SK-N-SH (cell line): ENCODE measurements at regions not wholly inside any gene's neighbourhood (a gene's known extent, or its start where the extent isn't known, plus 50 kb on each side); places are given as distances from the start of the nearest gene placed in this dataset.
"Not testable (repeated sequence)": the region's sequence is repeated elsewhere in the genome, so short reads cannot be mapped to it uniquely, and the experiment has no call there.

ENCODE experiments used
- CTCF ChIA-PET: fragments of 300-600, 350-600 bp; formaldehyde crosslinking; extraction: SDS; loops from one replicate; lab custom pipeline; 2021; lab: Yijun Ruan, JAX
- POLR2A ChIA-PET: fragments of 350-600 bp; sonication (Branson Sonifier 250); formaldehyde crosslinking; extraction: SDS; loops from one replicate; lab custom pipeline; 2020; ENCODE audit warnings: antibody characterized with exemption, inconsistent platforms; lab: Yijun Ruan, JAX
- DNase-seq: peaks from one replicate; pipeline ENCODE4 v3.0.0; 2012
- H2AFZ ChIP-seq: fragments of 200-600 bp; sonication (generic); 2 replicates; pipeline ENCODE4 v1.8.1; 2016; ENCODE audit warnings: antibody characterized with exemption, mild to moderate bottlenecking, low read depth
- H3F3A ChIP-seq: fragments of 200-600 bp; sonication (generic); replicated peaks from 2 replicates; pipeline ENCODE3; 2016; ENCODE audit warnings: antibody characterized with exemption, mild to moderate bottlenecking; ENCODE audit not compliant: insufficient read depth
- H3K27ac ChIP-seq, 2 experiments: fragments of 200-500 bp in 1 of 2; fragments of 200-600 bp in 1 of 2; sonication (Bioruptor generic) in 1 of 2; sonication (generic), shearing (Covaris generic) in 1 of 2; 2 replicates each; pipeline versions ENCODE4 v1.5.1 to v1.6.1; 2014 to 2016; ENCODE audit warnings: low read depth in 2 of 2, inconsistent platforms in 1 of 2, low read length in 1 of 2, mild to moderate bottlenecking in 1 of 2, mixed read lengths in 1 of 2
- H3K27me3 ChIP-seq: fragments of 200-600 bp; sonication (generic), shearing (Covaris generic); 2 replicates; pipeline ENCODE4 v1.6.1; 2016; ENCODE audit warnings: mixed run types; ENCODE audit not compliant: insufficient read depth
- H3K36me3 ChIP-seq, 2 experiments: fragments of 200-500 bp in 1 of 2; fragments of 200-600 bp in 1 of 2; sonication (Bioruptor generic) in 1 of 2; sonication (generic) in 1 of 2; replicated peaks in 1 of 2; 2 replicates each; pipeline versions ENCODE3 to v1.5.1; 2014 to 2016; ENCODE audit warnings: low read length in 1 of 2, mild to moderate bottlenecking in 1 of 2; ENCODE audit not compliant: insufficient read depth in 2 of 2, control insufficient read depth in 1 of 2
- H3K4me1 ChIP-seq, 2 experiments: fragments of 200-500 bp in 1 of 2; fragments of 200-600 bp in 1 of 2; sonication (Bioruptor generic) in 1 of 2; sonication (generic), shearing (Covaris generic) in 1 of 2; 2 replicates each; pipeline versions ENCODE4 v1.5.1 to v1.6.1; 2014 to 2016; ENCODE audit warnings: low read depth in 1 of 2, low read length in 1 of 2, mixed run types in 1 of 2; ENCODE audit not compliant: insufficient read depth in 2 of 2, control insufficient read depth in 1 of 2
- H3K4me2 ChIP-seq: fragments of 200-600 bp; sonication (generic), shearing (Covaris generic); 2 replicates; pipeline ENCODE4 v1.6.1; 2017; ENCODE audit warnings: mixed run types
- H3K4me3 ChIP-seq, 2 experiments: fragments of 200-500 bp in 1 of 2; fragments of 200-600 bp in 1 of 2; sonication (Bioruptor generic) in 1 of 2; sonication (generic), shearing (Covaris generic) in 1 of 2; 2 replicates each; pipeline versions ENCODE4 v1.5.1 to v1.8.1; 2014 to 2016; ENCODE audit warnings: low read depth in 2 of 2, inconsistent platforms in 1 of 2, low read length in 1 of 2, mild to moderate bottlenecking in 1 of 2, mixed read lengths in 1 of 2, moderate library complexity in 1 of 2
- H3K79me2 ChIP-seq: fragments of 200-600 bp; sonication (generic); 2 replicates; pipeline ENCODE4 v1.8.1; 2017; ENCODE audit warnings: mild to moderate bottlenecking; ENCODE audit not compliant: insufficient read depth
- H3K9ac ChIP-seq: fragments of 200-600 bp; sonication (generic); 2 replicates; pipeline ENCODE4 v1.6.1; 2017; ENCODE audit warnings: mixed run types
- H3K9me2 ChIP-seq: fragments of 200-600 bp; sonication (generic); 2 replicates; pipeline ENCODE4 v1.6.1; 2017; ENCODE audit warnings: mixed run types
- H3K9me3 ChIP-seq: fragments of 200-600 bp; sonication (generic); 2 replicates; pipeline ENCODE4 v1.6.1; 2017; ENCODE audit warnings: mixed run types, mild to moderate bottlenecking, moderate library complexity
- H4K20me1 ChIP-seq: fragments of 200-600 bp; sonication (generic); 2 replicates; pipeline ENCODE4 v1.6.1; 2017; ENCODE audit warnings: mild to moderate bottlenecking, mixed run types; ENCODE audit not compliant: insufficient read depth
- CHD2 ChIP-seq: fragments of 150-350 bp; IDR thresholded peaks from 2 replicates; pipeline ENCODE4 v1.6.1; 2018; ENCODE audit warnings: low read length; ENCODE audit not compliant: partially characterized antibody
- ELF1 ChIP-seq: IDR thresholded peaks from 2 replicates; pipeline ENCODE4 v1.4.0; 2012
- FOSL2 ChIP-seq: IDR thresholded peaks from 2 replicates; pipeline ENCODE4 v1.4.0; 2012; ENCODE audit warnings: low read depth, mild to moderate bottlenecking, moderate library complexity, borderline replicate concordance
- FOXM1 ChIP-seq: IDR thresholded peaks from 2 replicates; pipeline ENCODE4 v1.4.0; 2012; ENCODE audit warnings: low read depth, mild to moderate bottlenecking
- GATA2 ChIP-seq: sonication (generic); formaldehyde crosslinking; IDR thresholded peaks from 2 replicates; pipeline ENCODE4 v1.5.0; 2020; ENCODE audit warnings: mild to moderate bottlenecking, missing genetic modification reagents
- MEF2A ChIP-seq: IDR thresholded peaks from 2 replicates; pipeline ENCODE4 v1.4.0; 2012; ENCODE audit warnings: low read depth, borderline replicate concordance
- NFIC ChIP-seq: IDR thresholded peaks from 2 replicates; pipeline ENCODE4 v1.4.0; 2012; ENCODE audit warnings: borderline replicate concordance
- RCOR1 ChIP-seq: fragments of 150-350 bp; IDR thresholded peaks from 2 replicates; pipeline ENCODE4 v1.6.1; 2017; ENCODE audit warnings: antibody characterized with exemption, low read length
- TEAD4 ChIP-seq: IDR thresholded peaks from 2 replicates; pipeline ENCODE4 v1.4.0; 2012; ENCODE audit warnings: mild to moderate bottlenecking, borderline replicate concordance; ENCODE audit not compliant: insufficient read depth
- USF1 ChIP-seq: IDR thresholded peaks from 2 replicates; pipeline ENCODE4 v1.4.0; 2012; ENCODE audit warnings: low read depth, borderline replicate concordance
- WGBS: methylation state at CpG from one replicate; pipeline ENCODE4 v1.1.6; 2017; ENCODE audit warnings: low lambda C conversion rate; 5-methylcytosine and 5-hydroxymethylcytosine counted together

GRCh38 chr2:41335573-41335972 lies 712.2 kb upstream of the PKDCC start:
- not testable (repeated sequence) for H2AFZ ChIP-seq, H3K4me3 ChIP-seq, H3K27ac ChIP-seq, H3F3A ChIP-seq, H3K4me2 ChIP-seq, H3K27me3 ChIP-seq, H3K9me2 ChIP-seq, DNase-seq, H3K9me3 ChIP-seq, H4K20me1 ChIP-seq, H3K79me2 ChIP-seq, H3K36me3 ChIP-seq, H3K4me1 ChIP-seq, H3K9ac ChIP-seq
- WGBS: 75% methylated on average over 7 of the region's 31 CpGs
- ChIA-PET CTCF (interaction anchor here (1.0 kb wide), 1 partner anchor 9 kb away, joined by 3 read pairs; no protein-coding TSS in a partner anchor), POLR2A (interaction anchor here (1.0 kb wide), 1 partner anchor 12 kb away, joined by 3 read pairs; no protein-coding TSS in a partner anchor)

DNA sequence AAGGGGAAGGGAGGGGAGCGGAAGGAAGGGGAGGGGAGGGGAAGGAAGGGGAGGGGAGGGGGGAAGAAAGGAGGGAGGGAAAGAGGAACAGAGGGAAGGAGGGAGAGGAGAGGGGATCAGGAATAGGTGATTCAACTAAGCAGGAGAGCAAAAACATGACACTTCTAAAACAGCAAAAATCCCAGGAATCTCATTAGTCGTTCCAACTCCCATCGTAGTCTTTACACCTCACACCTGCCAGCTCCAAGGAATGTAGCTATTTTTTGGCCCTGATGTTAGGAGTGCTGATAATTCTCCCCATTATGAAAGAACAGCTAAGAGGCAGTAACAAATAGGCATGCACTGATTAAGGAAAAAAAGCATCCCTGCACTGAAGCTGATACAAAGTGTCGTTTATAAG lies 709.9 kb upstream of the PKDCC start:
- Histone ChIP-seq H3K4me3 (no peak overlapping the region), H3K9me3 (no peaks in the 10 kb centered on the region), H3K9me2 (no peaks in the 10 kb centered on the region), H3K79me2 (no peaks in the 10 kb centered on the region), H3K9ac (no peak overlapping the region), H3K27ac (no peak overlapping the region), H3K27me3 (no peaks in the 10 kb centered on the region), H3K4me1 (no peaks in the 10 kb centered on the region), H2AFZ (no peak overlapping the region), H3K36me3 (no peaks in the 10 kb centered on the region), H3K4me2 (no peak overlapping the region), H4K20me1 (no peaks in the 10 kb centered on the region), H3F3A (no peaks in the 10 kb centered on the region)
- WGBS: 50% methylated on average over 4 of the region's 4 CpGs
- TF ChIP-seq ELF1: no peak
- ChIA-PET POLR2A (no interaction called here), CTCF (no interaction called here)
- no peak for DNase-seq

DNA sequence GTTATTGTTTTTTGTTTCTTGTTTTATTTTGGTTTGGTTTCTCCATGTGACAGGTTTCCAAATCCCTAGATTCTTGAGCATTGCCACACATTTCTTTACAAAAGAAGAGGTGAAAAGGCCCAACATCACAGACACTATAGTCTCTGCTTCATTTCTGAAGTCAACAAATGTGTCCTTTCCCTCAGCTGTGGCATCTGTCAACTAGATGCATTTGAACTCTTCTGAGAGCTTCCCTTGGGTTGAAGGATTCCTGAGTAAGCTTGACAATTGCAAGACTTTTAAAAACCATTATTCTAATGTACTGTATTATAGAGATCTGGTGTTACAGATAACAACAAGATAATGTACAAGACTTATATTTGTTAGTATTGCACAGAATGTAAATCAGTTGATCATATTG lies 703.3 kb upstream of the PKDCC start:
- Histone ChIP-seq H3K9me2 (no peaks in the 10 kb centered on the region), H3K4me2 (no peak overlapping the region), H3K9me3 (no peaks in the 10 kb centered on the region), H3K4me1 (peaks cover 0 to 3% of the 10 kb centered on the region in 2 experiments; a peak in 1 of 4 replicates), H3F3A (no peaks in the 10 kb centered on the region), H4K20me1 (no peaks in the 10 kb centered on the region; the same call in 1 of the 2 replicates), H3K36me3 (no peaks in the 10 kb centered on the region), H3K27ac (no peak overlapping the region), H3K9ac (no peak overlapping the region), H2AFZ (no peak overlapping the region), H3K27me3 (no peaks in the 10 kb centered on the region), H3K79me2 (no peaks in the 10 kb centered on the region), H3K4me3 (no peak overlapping the region)
- no peak for DNase-seq
- CTCF ChIA-PET: interaction anchor here (1.0 kb wide), 2 partner anchors 10 to 227 kb away, joined by 3 read pairs; no protein-coding TSS in a partner anchor
- POLR2A ChIA-PET: no interaction called here
- TF ChIP-seq TEAD4 (no peak), GATA2 (CRISPR knock-in tag) (peak; percentile 30; the same call in 1 of the 2 replicates)

GRCh38 chr2:41353060-41353459 lies 694.8 kb upstream of the PKDCC start:
- Histone ChIP-seq H3K9me3 (no peaks in the 10 kb centered on the region), H4K20me1 (no peaks in the 10 kb centered on the region), H3F3A (no peaks in the 10 kb centered on the region), H3K4me1 (no peaks in the 10 kb centered on the region), H3K79me2 (no peaks in the 10 kb centered on the region), H3K9ac (no peak overlapping the region), H3K27me3 (no peaks in the 10 kb centered on the region), H3K4me2 (no peak overlapping the region), H3K9me2 (no peaks in the 10 kb centered on the region), H2AFZ (no peak overlapping the region), H3K36me3 (no peaks in the 10 kb centered on the region), H3K4me3 (no peak overlapping the region), H3K27ac (no peak overlapping the region)
- 51% methylated on average over 3 of the region's 3 CpGs for WGBS
- TF ChIP-seq RCOR1 (no peak), FOSL2 (no peak), CHD2 (no peak), USF1 (no peak), MEF2A (no peak), NFIC (no peak), FOXM1 (no peak)
- ChIA-PET POLR2A (no interaction called here), CTCF (no interaction called here)
- DNase-seq: no peak
